ENCODE measurements at regions not wholly inside any gene's neighbourhood (a gene's known extent, or its start where the extent isn't known, plus 50 kb on each side); places are given as distances from the start of the nearest gene placed in this dataset.

GRCh38 chr14:54310151-54310850, 86.5 kb upstream of the CDKN3 start:
- no peak for DNase-seq (ENCODE audit: low spot score in 2 of 2, unreplicated experiment in 2 of 2)
- no peak for TF ChIP-seq CTCF (IDR thresholded peaks at IDR 0.05; ENCODE audit: unreplicated experiment)
- H3K4me1 Mint-ChIP-seq: peaks cover 14% of the 10 kb centered on the region
- H3K4me3 Mint-ChIP-seq: no peak overlapping the region
- H3K9me3 Mint-ChIP-seq: no peaks in the 10 kb centered on the region
- no peaks in the 10 kb centered on the region for H3K36me3 Mint-ChIP-seq
- no peaks in the 10 kb centered on the region for H3K27me3 Mint-ChIP-seq (ENCODE audit: low read depth)
- H3K27ac Mint-ChIP-seq: no peak overlapping the region

GRCh38 chr14:54310851-54311228, 86.0 kb upstream of the CDKN3 start:
- H3K27ac Mint-ChIP-seq: no peak overlapping the region

GRCh38 chr14:54312166-54312801, 84.5 kb upstream of the CDKN3 start:
- DNase-seq (ENCODE audit: low spot score in 2 of 2, unreplicated experiment in 2 of 2): peak in 1 of 2 experiments; percentile 55
- H3K27ac Mint-ChIP-seq: no peak overlapping the region
- H3K4me3 Mint-ChIP-seq: no peak overlapping the region
- no peaks in the 10 kb centered on the region for H3K36me3 Mint-ChIP-seq
- H3K27me3 Mint-ChIP-seq (ENCODE audit: low read depth): no peaks in the 10 kb centered on the region
- no peak for TF ChIP-seq CTCF (IDR thresholded peaks at IDR 0.05; ENCODE audit: unreplicated experiment)
- H3K9me3 Mint-ChIP-seq: no peaks in the 10 kb centered on the region
- H3K4me1 Mint-ChIP-seq: peaks cover 13% of the 10 kb centered on the region

More at GRCh38 chr14:54310851-54311228, 86.0 kb upstream of the CDKN3 start:
- no peak for TF ChIP-seq CTCF (IDR thresholded peaks at IDR 0.05; ENCODE audit: unreplicated experiment)
- Mint-ChIP-seq H3K4me1 (peaks cover 13% of the 10 kb centered on the region), H3K9me3 (no peaks in the 10 kb centered on the region), H3K27me3 (ENCODE audit: low read depth) (no peaks in the 10 kb centered on the region), H3K4me3 (no peak overlapping the region), H3K36me3 (no peaks in the 10 kb centered on the region)
- DNase-seq (ENCODE audit: low spot score in 2 of 2, unreplicated experiment in 2 of 2): no peak

- DNase-seq (ENCODE audit: low spot score in 2 of 2, unreplicated experiment in 2 of 2): no peak
- Mint-ChIP-seq H3K27ac (no peak overlapping the region), H3K4me3 (no peak overlapping the region), H3K9me3 (no peaks in the 10 kb centered on the region), H3K27me3 (ENCODE audit: low read depth) (no peaks in the 10 kb centered on the region), H3K4me1 (peaks cover 21% of the 10 kb centered on the region), H3K36me3 (no peaks in the 10 kb centered on the region)
- no peak for TF ChIP-seq CTCF (IDR thresholded peaks at IDR 0.05; ENCODE audit: unreplicated experiment)
These were observed 82.3 kb upstream of the CDKN3 start for GRCh38 chr14:54314365-54315104.

GRCh38 chr14:54316652-54317051, 80.2 kb upstream of the CDKN3 start:
- H3K4me3 Mint-ChIP-seq: no peak overlapping the region
- TF ChIP-seq CTCF (IDR thresholded peaks at IDR 0.05; ENCODE audit: unreplicated experiment): no peak
- H3K9me3 Mint-ChIP-seq: no peaks in the 10 kb centered on the region
- no peak overlapping the region for H3K27ac Mint-ChIP-seq
- peaks cover 22% of the 10 kb centered on the region for H3K4me1 Mint-ChIP-seq
- no peak for DNase-seq (ENCODE audit: low spot score in 2 of 2, unreplicated experiment in 2 of 2)
- H3K36me3 Mint-ChIP-seq: no peaks in the 10 kb centered on the region
- H3K27me3 Mint-ChIP-seq (ENCODE audit: low read depth): no peaks in the 10 kb centered on the region

Data from mesothelial cell of epicardium (in vitro differentiated cells).